GM23338 (cell line): ENCODE measurements at regions not wholly inside any gene's neighbourhood (a gene's known extent, or its start where the extent isn't known, plus 50 kb on each side); places are given as distances from the start of the nearest gene placed in this dataset.

ENCODE experiments used
- ATAC-seq: fragments of 200-7000 bp; cut with Tn5 transposase; 3 replicates; pipeline ENCODE4 v1.9.1; 2020
- DNase-seq: peaks from one replicate; pipeline ENCODE4 v3.0.0-alpha.2; 2015; ENCODE audit warnings: low spot score
- H2AFZ ChIP-seq: fragments of 200-600 bp; sonication (generic); 2 replicates; pipeline ENCODE4 v1.8.0; 2016; ENCODE audit warnings: antibody characterized with exemption, mild to moderate bottlenecking, moderate library complexity
- H3F3A ChIP-seq: fragments of 200-600 bp; sonication (generic); replicated peaks from 2 replicates; pipeline ENCODE4 v1.8.0; 2017; ENCODE audit warnings: antibody characterized with exemption, mixed run types, low read depth
- H3K27ac ChIP-seq: fragments of 200-600 bp; sonication (generic); 2 replicates; pipeline ENCODE4 v1.6.1; 2016; ENCODE audit warnings: low read depth
- H3K27me3 ChIP-seq: fragments of 200-600 bp; sonication (generic); 2 replicates; pipeline ENCODE4 v1.8.0; 2016; ENCODE audit warnings: mild to moderate bottlenecking, mixed run types, moderate library complexity; ENCODE audit not compliant: insufficient read depth
- H3K36me3 ChIP-seq: fragments of 200-600 bp; sonication (generic); 2 replicates; pipeline ENCODE4 v1.8.0; 2016; ENCODE audit warnings: mild to moderate bottlenecking; ENCODE audit not compliant: insufficient read depth
- H3K4me1 ChIP-seq: fragments of 200-600 bp; sonication (generic); 2 replicates; pipeline ENCODE4 v1.8.0; 2016; ENCODE audit warnings: mild to moderate bottlenecking, moderate library complexity; ENCODE audit not compliant: insufficient read depth
- H3K4me2 ChIP-seq: fragments of 200-600 bp; sonication (generic); 2 replicates; pipeline ENCODE4 v1.7.1; 2017; ENCODE audit warnings: mixed run types
- H3K4me3 ChIP-seq: fragments of 200-600 bp; sonication (generic); 2 replicates; pipeline ENCODE4 v1.6.1; 2016; ENCODE audit warnings: mixed run types
- H3K79me2 ChIP-seq: fragments of 200-600 bp; sonication (generic); replicated peaks from 2 replicates; pipeline ENCODE4 v1.8.0; 2017; ENCODE audit warnings: mild to moderate bottlenecking; ENCODE audit not compliant: insufficient read depth
- H3K9me2 ChIP-seq: fragments of 200-600 bp; sonication (generic); 2 replicates; pipeline ENCODE4 v1.8.0; 2017; ENCODE audit not compliant: insufficient read depth
- H4K20me1 ChIP-seq: fragments of 200-600 bp; sonication (generic); replicated peaks from 2 replicates; pipeline ENCODE4 v1.8.0; 2017; ENCODE audit warnings: mild to moderate bottlenecking; ENCODE audit not compliant: insufficient read depth
- H3K27ac Mint-ChIP-seq: 2 replicates; pipeline ENCODE4 v1.8.0; 2020; ENCODE audit warnings: inconsistent platforms, mild to moderate bottlenecking, moderate library complexity, mixed read lengths
- H3K27me3 Mint-ChIP-seq: 3 replicates; pipeline ENCODE4 v1.8.0; 2022; ENCODE audit warnings: low read depth, mild to moderate bottlenecking, moderate library complexity, mixed read lengths, inconsistent platforms; ENCODE audit not compliant: insufficient read depth, poor library complexity
- H3K36me3 Mint-ChIP-seq: 3 replicates; pipeline ENCODE4 v1.8.0; 2021; ENCODE audit warnings: low read depth, mild to moderate bottlenecking, inconsistent platforms, moderate library complexity, mixed read lengths
- H3K4me1 Mint-ChIP-seq: 3 replicates; pipeline ENCODE4 v1.8.0; 2020; ENCODE audit warnings: mild to moderate bottlenecking, inconsistent platforms, mixed read lengths
- H3K4me3 Mint-ChIP-seq: 3 replicates; pipeline ENCODE4 v1.8.0; 2021; ENCODE audit warnings: moderate library complexity, mild to moderate bottlenecking, inconsistent platforms, mixed read lengths
- H3K9me3 Mint-ChIP-seq: 3 replicates; pipeline ENCODE4 v1.8.0; 2020; ENCODE audit warnings: moderate library complexity, mild to moderate bottlenecking, inconsistent platforms, mixed read lengths
- EZH2 ChIP-seq: fragments of 200-600 bp; sonication (generic); IDR thresholded peaks from one replicate; pipeline ENCODE4 v1.8.0; 2017; ENCODE audit warnings: antibody characterized with exemption, mild to moderate bottlenecking, low read depth; ENCODE audit not compliant: unreplicated experiment
- STAT1 ChIP-seq: IDR thresholded peaks from one replicate; pipeline ENCODE4 v1.6.1; 2016; ENCODE audit warnings: antibody characterized with exemption; ENCODE audit not compliant: unreplicated experiment
- ZNF114 ChIP-seq: fragments of 250-450 bp; sonication (Bioruptor Pico); IDR thresholded peaks from 2 replicates; pipeline ENCODE4 v1.5.0; 2020; ENCODE audit warnings: mild to moderate bottlenecking, moderate library complexity
- ZNF462 ChIP-seq: fragments of 250-450 bp; sonication (Bioruptor Pico); IDR thresholded peaks from 2 replicates; pipeline ENCODE4 v1.5.0; 2020; ENCODE audit warnings: mild to moderate bottlenecking, moderate library complexity
- TF ChIP-seq, protein P1 (sequence below): IDR thresholded peaks from one replicate; pipeline ENCODE4 v1.6.1; 2018; ENCODE audit warnings: antibody characterized with exemption; ENCODE audit not compliant: unreplicated experiment
- TF ChIP-seq, protein P2 (sequence below), 2 experiments: fragments of 200-600 bp in 1 of 2; sonication (generic) in 1 of 2; conservative IDR thresholded peaks; 2 replicates each; pipeline versions ENCODE4 v1.5.1 to v1.6.1; 2016 to 2017; ENCODE audit warnings: antibody characterized with exemption in 2 of 2, low read depth in 2 of 2, mild to moderate bottlenecking in 2 of 2, moderate library complexity in 1 of 2

DNA sequence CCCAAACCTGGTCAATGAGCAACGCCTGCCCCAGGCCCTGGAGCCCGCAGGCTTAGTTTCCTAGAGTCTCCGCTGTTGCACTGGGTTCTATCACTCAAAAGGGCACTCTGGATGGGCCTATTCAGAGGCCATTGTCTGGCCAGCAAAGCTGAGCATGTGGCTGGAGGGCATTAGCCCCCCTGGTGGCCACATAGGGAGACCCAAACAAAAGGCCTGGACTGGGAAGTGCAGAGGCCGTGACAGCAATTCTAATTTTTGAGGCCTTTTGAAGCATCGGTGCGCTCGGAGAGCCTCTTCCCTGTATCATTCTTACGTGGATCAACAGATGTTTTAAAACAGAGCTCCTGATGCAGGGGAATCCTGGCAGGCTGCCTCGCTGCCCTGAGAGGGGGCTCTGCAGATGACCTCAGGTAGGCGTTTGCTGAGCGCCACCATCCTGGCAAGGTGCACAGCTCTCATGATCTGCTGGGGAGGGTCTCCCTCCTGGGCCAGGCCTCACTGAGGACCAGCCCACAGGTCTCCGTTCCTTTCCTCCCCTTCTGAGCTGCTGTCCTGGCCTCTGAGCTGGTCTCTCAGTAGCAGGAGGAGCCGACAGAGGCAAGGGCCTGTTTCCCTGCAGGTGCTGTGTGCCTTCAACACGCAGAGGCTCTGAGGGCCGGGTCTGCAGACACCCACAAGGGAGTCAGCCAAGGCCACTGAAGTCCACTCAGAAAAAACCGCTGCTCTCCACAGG, 190.5 kb downstream of the URI1 start:
- no peak overlapping the region for H3K4me3 ChIP-seq
- peaks cover 6% of the 10 kb centered on the region for H3K27me3 Mint-ChIP-seq
- H2AFZ ChIP-seq, result peak overlapping the region; percentile 91
- no peak overlapping the region for H3K4me2 ChIP-seq
- ATAC-seq (peak; percentile 69), DNase-seq (peak; percentile 36)
- no peak overlapping the region for H3K27ac ChIP-seq
- no peak overlapping the region for H3K27ac Mint-ChIP-seq
- no peaks in the 10 kb centered on the region for H3K36me3 ChIP-seq
- peaks cover 3% of the 10 kb centered on the region; the same call in 2 of the 3 replicates for H3K4me1 Mint-ChIP-seq
- no peaks in the 10 kb centered on the region for H3K4me1 ChIP-seq
- 0 out of 2 replicates have a peak, but pooled peaks cover 5% of the 10 kb centered on the region for H3K9me2 ChIP-seq
- no peaks in the 10 kb centered on the region for H3K9me3 Mint-ChIP-seq
- H3K79me2 ChIP-seq, result no peaks in the 10 kb centered on the region
- no peak overlapping the region for H3K4me3 Mint-ChIP-seq
- no peak for TF ChIP-seq STAT1
- TF ChIP-seq ZNF462 (CRISPR knock-in tag), result no peak
- TF ChIP-seq, protein P1, sequence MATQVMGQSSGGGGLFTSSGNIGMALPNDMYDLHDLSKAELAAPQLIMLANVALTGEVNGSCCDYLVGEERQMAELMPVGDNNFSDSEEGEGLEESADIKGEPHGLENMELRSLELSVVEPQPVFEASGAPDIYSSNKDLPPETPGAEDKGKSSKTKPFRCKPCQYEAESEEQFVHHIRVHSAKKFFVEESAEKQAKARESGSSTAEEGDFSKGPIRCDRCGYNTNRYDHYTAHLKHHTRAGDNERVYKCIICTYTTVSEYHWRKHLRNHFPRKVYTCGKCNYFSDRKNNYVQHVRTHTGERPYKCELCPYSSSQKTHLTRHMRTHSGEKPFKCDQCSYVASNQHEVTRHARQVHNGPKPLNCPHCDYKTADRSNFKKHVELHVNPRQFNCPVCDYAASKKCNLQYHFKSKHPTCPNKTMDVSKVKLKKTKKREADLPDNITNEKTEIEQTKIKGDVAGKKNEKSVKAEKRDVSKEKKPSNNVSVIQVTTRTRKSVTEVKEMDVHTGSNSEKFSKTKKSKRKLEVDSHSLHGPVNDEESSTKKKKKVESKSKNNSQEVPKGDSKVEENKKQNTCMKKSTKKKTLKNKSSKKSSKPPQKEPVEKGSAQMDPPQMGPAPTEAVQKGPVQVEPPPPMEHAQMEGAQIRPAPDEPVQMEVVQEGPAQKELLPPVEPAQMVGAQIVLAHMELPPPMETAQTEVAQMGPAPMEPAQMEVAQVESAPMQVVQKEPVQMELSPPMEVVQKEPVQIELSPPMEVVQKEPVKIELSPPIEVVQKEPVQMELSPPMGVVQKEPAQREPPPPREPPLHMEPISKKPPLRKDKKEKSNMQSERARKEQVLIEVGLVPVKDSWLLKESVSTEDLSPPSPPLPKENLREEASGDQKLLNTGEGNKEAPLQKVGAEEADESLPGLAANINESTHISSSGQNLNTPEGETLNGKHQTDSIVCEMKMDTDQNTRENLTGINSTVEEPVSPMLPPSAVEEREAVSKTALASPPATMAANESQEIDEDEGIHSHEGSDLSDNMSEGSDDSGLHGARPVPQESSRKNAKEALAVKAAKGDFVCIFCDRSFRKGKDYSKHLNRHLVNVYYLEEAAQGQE, result no peak
- no peak for TF ChIP-seq ZNF114
- no peak for TF ChIP-seq EZH2
- TF ChIP-seq, protein P2, sequence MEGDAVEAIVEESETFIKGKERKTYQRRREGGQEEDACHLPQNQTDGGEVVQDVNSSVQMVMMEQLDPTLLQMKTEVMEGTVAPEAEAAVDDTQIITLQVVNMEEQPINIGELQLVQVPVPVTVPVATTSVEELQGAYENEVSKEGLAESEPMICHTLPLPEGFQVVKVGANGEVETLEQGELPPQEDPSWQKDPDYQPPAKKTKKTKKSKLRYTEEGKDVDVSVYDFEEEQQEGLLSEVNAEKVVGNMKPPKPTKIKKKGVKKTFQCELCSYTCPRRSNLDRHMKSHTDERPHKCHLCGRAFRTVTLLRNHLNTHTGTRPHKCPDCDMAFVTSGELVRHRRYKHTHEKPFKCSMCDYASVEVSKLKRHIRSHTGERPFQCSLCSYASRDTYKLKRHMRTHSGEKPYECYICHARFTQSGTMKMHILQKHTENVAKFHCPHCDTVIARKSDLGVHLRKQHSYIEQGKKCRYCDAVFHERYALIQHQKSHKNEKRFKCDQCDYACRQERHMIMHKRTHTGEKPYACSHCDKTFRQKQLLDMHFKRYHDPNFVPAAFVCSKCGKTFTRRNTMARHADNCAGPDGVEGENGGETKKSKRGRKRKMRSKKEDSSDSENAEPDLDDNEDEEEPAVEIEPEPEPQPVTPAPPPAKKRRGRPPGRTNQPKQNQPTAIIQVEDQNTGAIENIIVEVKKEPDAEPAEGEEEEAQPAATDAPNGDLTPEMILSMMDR (conservative IDR thresholded peaks at IDR 0.05; ENCODE audit: low read depth in 2 of 2), result peak in 1 of 2 experiments; percentile 30; a peak in 1 of 4 replicates
- H3K36me3 Mint-ChIP-seq, result no peaks in the 10 kb centered on the region
- no peaks in the 10 kb centered on the region for H4K20me1 ChIP-seq
- no peaks in the 10 kb centered on the region for H3F3A ChIP-seq
- no peaks in the 10 kb centered on the region for H3K27me3 ChIP-seq
